Transverse colon (tissue), 4 donors: ENCODE measurements at regions not wholly inside any gene's neighbourhood (a gene's known extent, or its start where the extent isn't known, plus 50 kb on each side); places are given as distances from the start of the nearest gene placed in this dataset.

Experiments
- DNase-seq: peaks from one replicate; pipeline ENCODE4 v3.0.0-alpha.2; 2019
- H3K27ac ChIP-seq, 4 donors: fragments of 200-600 bp; sonication (generic); 2 replicates each; pipeline ENCODE4 v1.5.1; 2016 to 2018; ENCODE audit warnings: inconsistent platforms in 4 of 4
- H3K27me3 ChIP-seq: fragments of 200-600 bp; sonication (generic); 2 replicates; pipeline ENCODE4 v1.5.1; 2017; ENCODE audit warnings: inconsistent platforms
- H3K36me3 ChIP-seq, 4 donors: fragments of 200-600 bp; sonication (generic); 2 replicates each; pipeline ENCODE4 v1.5.1; 2017 to 2019; ENCODE audit warnings: inconsistent platforms in 4 of 4
- H3K4me1 ChIP-seq, 4 donors: fragments of 200-600 bp; sonication (generic); 2 replicates each; pipeline ENCODE4 v1.5.1; 2017 to 2020; ENCODE audit warnings: inconsistent platforms in 4 of 4
- H3K4me3 ChIP-seq, 4 donors: fragments of 200-600 bp; sonication (generic); 1 replicate in 1 of 4; 2 replicates in 3 of 4; pipeline versions ENCODE4 v1.5.1 to v1.6.1; 2017 to 2019; ENCODE audit warnings: inconsistent platforms in 4 of 4
- H3K9me3 ChIP-seq, 2 donors: fragments of 200-600 bp; sonication (generic); 2 replicates each; pipeline ENCODE4 v1.5.1; 2017 to 2019; ENCODE audit warnings: inconsistent platforms in 2 of 2
- CTCF ChIP-seq, 5 experiments: fragments of 200-600 bp in 3 of 5; fragments of 450-650 bp in 2 of 5; sonication (generic) in 3 of 5; IDR thresholded peaks; 1 replicate in 2 of 5; 2 replicates in 3 of 5; pipeline ENCODE4 v1.5.1; 2016 to 2017; ENCODE audit warnings: antibody characterized with exemption in 5 of 5, inconsistent platforms in 3 of 5, mild to moderate bottlenecking in 2 of 5, moderate library complexity in 1 of 5
- EP300 ChIP-seq: sonication (generic); formaldehyde crosslinking; IDR thresholded peaks from one replicate; pipeline ENCODE4 v1.6.1; 2017; ENCODE audit warnings: antibody characterized with exemption, low read depth
- POLR2A ChIP-seq: fragments of 450-650 bp; IDR thresholded peaks from one replicate; pipeline ENCODE4 v1.6.1; 2016; ENCODE audit warnings: antibody characterized with exemption, mild to moderate bottlenecking, moderate library complexity
- POLR2AphosphoS5 ChIP-seq, 3 donors: sonication (generic); formaldehyde crosslinking; IDR thresholded peaks; one replicate each; pipeline ENCODE4 v1.6.1; 2016; ENCODE audit warnings: antibody characterized with exemption in 3 of 3
- WGBS, 2 donors: methylation state at CpG; one replicate each; pipeline ENCODE4 v1.1.5; 2018; ENCODE audit warnings: low coverage in 1 of 2; 5-methylcytosine and 5-hydroxymethylcytosine counted together
- in situ Hi-C, 4 donors: fragments of 200-750 bp; cut with MboI; loops; one replicate each; pipeline versions ENCODE4 v1.15.0 to v1.15.1; 2017; ENCODE audit warnings: low sequenced_read_pairs in 3 of 4, low pct_ligation_motif_present in 1 of 4, low pct_unique_long_range_greater_than_20kb in 1 of 4
- intact Hi-C: fragments of 100-400 bp; cut with DNase I; formaldehyde crosslinking; loops from one replicate; pipeline ENCODE4 v1.15.1; 2023; ENCODE audit warnings: low total_unique reads

GRCh38 chr10:23695825-23696420, 257.0 kb downstream of the OTUD1 start:
- no peak for DNase-seq
- Histone ChIP-seq H3K4me3 (no peak overlapping the region), H3K27me3 (peaks cover 45% of the 10 kb centered on the region), H3K36me3 (no peaks in the 10 kb centered on the region), H3K9me3 (no peaks in the 10 kb centered on the region), H3K4me1 (peaks cover 0 to 14% (median 6%) of the 10 kb centered on the region in 4 donors), H3K27ac (no peak overlapping the region)
- intact Hi-C loops: no loop called here
- WGBS, 2 donors: 25 to 93% methylated on average over 2 to 24 of the region's 36 CpGs
- TF ChIP-seq CTCF (IDR thresholded peaks at IDR 0.05) (no peak), POLR2A (no peak), POLR2AphosphoS5 (IDR thresholded peaks at IDR 0.05) (no peak), EP300 (no peak)
- in situ Hi-C loops: no loop called here

GRCh38 chr10:23696476-23696875, 257.6 kb downstream of the OTUD1 start:
- peaks cover 45% of the 10 kb centered on the region for H3K27me3 ChIP-seq
- DNase-seq: no peak
- 61% methylated on average over 3 of the region's 3 CpGs; no CpG with 5 or more reads in 1 of the 2 donors for WGBS, 2 donors
- TF ChIP-seq POLR2AphosphoS5 (IDR thresholded peaks at IDR 0.05): no peak
- TF ChIP-seq EP300: no peak
- TF ChIP-seq CTCF (IDR thresholded peaks at IDR 0.05): no peak
- no peak for TF ChIP-seq POLR2A
- no peaks in the 10 kb centered on the region for H3K36me3 ChIP-seq
- no peaks in the 10 kb centered on the region for H3K9me3 ChIP-seq
- H3K27ac ChIP-seq: no peak overlapping the region
- H3K4me1 ChIP-seq: peaks cover 0 to 14% (median 6%) of the 10 kb centered on the region in 4 donors
- in situ Hi-C loops (no loop called here), intact Hi-C loops (no loop called here)
- H3K4me3 ChIP-seq: no peak overlapping the region

- intact Hi-C loops: loop anchor here (5.0 kb wide), 1 partner anchor 391 kb away; no protein-coding TSS in a partner anchor
- TF ChIP-seq EP300 (no peak), CTCF (IDR thresholded peaks at IDR 0.05) (peak; percentile 51 to 65 (median 60))
These were observed 264.1 kb downstream of the OTUD1 start for GRCh38 chr10:23702977-23703414.

GRCh38 chr10:23715363-23715762, 276.5 kb downstream of the OTUD1 start:
- WGBS, 2 donors: 83 to 96% methylated on average over 1 of the region's 1 CpG
- Histone ChIP-seq H3K4me3 (no peak overlapping the region), H3K9me3 (no peaks in the 10 kb centered on the region), H3K27ac (no peak overlapping the region), H3K27me3 (no peaks in the 10 kb centered on the region), H3K4me1 (no peaks in the 10 kb centered on the region), H3K36me3 (no peaks in the 10 kb centered on the region)
- no peak for TF ChIP-seq CTCF (IDR thresholded peaks at IDR 0.05)
- TF ChIP-seq POLR2A: no peak
- TF ChIP-seq POLR2AphosphoS5 (IDR thresholded peaks at IDR 0.05): no peak
- TF ChIP-seq EP300: no peak
- intact Hi-C loops (no loop called here), in situ Hi-C loops (loop anchor here in 2 of 4 donors (25.0 kb wide), 1 partner anchor 403 kb away; no protein-coding TSS in a partner anchor)
- DNase-seq: no peak

More at GRCh38 chr10:23702977-23703414, 264.1 kb downstream of the OTUD1 start:
- no peak overlapping the region for H3K4me3 ChIP-seq
- no peak overlapping the region for H3K27ac ChIP-seq
- in situ Hi-C loops: loop anchor here in 3 of 4 donors (10.0 to 25.0 kb wide), 2 partner anchors 388 to 391 kb away; no protein-coding TSS in a partner anchor
- 0 to 4% methylated on average over 1 to 9 of the region's 9 CpGs for WGBS, 2 donors
- H3K27me3 ChIP-seq: peaks cover 10% of the 10 kb centered on the region
- no peaks in the 10 kb centered on the region for H3K9me3 ChIP-seq
- H3K4me1 ChIP-seq: no peaks in the 10 kb centered on the region
- DNase-seq: peak; percentile 47
- no peaks in the 10 kb centered on the region for H3K36me3 ChIP-seq
